IgD-negative memory B cell (primary cell): ENCODE measurements at regions not wholly inside any gene's neighbourhood (a gene's known extent, or its start where the extent isn't known, plus 50 kb on each side); places are given as distances from the start of the nearest gene placed in this dataset.

Experiments used
- H3K27ac Mint-ChIP-seq, 3 donors: one replicate each; pipeline ENCODE4 v1.8.0; 2020 to 2022; ENCODE audit warnings: mild to moderate bottlenecking in 3 of 3, mixed read lengths in 3 of 3, moderate library complexity in 1 of 3
- H3K27me3 Mint-ChIP-seq: one replicate; pipeline ENCODE4 v1.8.0; 2021; ENCODE audit warnings: mixed read lengths
- H3K36me3 Mint-ChIP-seq: one replicate; pipeline ENCODE4 v1.8.0; 2020; ENCODE audit warnings: mild to moderate bottlenecking, mixed read lengths
- H3K4me1 Mint-ChIP-seq, 3 donors: one replicate each; pipeline ENCODE4 v1.8.0; 2020 to 2022; ENCODE audit warnings: mixed read lengths in 3 of 3, mild to moderate bottlenecking in 1 of 3
- H3K4me3 Mint-ChIP-seq, 4 donors: one replicate each; pipeline ENCODE4 v1.8.0; 2020 to 2022; ENCODE audit warnings: mild to moderate bottlenecking in 4 of 4, mixed read lengths in 4 of 4, moderate library complexity in 3 of 4
- H3K9me3 Mint-ChIP-seq, 3 donors: one replicate each; pipeline ENCODE4 v1.8.0; 2020 to 2021; ENCODE audit warnings: mixed read lengths in 3 of 3, mild to moderate bottlenecking in 1 of 3

DNA sequence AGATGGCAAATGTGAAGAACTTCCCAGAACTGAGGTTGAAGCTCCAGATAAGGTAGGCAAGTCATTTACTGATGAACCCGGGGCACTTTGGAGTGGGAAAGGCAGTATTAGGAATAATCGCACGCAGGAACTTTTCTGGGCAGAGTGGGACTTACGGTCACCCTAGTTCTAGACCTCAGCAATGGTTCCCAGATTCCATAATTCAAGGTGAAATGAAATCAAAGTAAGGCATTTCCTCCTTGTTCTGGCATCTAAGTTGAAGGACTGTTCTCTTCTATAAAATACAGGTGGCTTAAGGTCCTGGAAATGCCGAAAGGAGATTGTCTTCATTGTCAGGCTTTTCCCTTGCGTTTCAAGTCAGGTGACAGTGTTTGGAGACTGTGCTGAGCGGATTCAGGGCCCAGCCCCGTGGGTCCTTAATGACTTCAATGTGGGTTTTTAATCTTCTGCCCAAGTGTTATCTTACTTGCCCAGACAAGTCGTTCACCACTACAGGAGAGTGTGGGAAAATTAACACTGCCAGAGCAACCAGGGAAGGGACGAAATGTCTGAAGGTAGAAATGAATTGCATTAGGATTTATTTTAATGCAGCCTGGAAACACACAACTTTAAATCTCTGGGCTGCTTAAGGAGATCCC is 52.1 kb upstream of the STOX2 start:
- Mint-ChIP-seq H3K9me3 (no peaks in the 10 kb centered on the region), H3K36me3 (peaks cover 3% of the 10 kb centered on the region), H3K27ac (no peak overlapping the region), H3K4me1 (no peaks in the 10 kb centered on the region), H3K27me3 (peaks cover 5% of the 10 kb centered on the region), H3K4me3 (no peak overlapping the region)

GRCh38 chr4:183853548-183853940 is 51.6 kb upstream of the STOX2 start:
- Mint-ChIP-seq H3K27ac (no peak overlapping the region), H3K4me1 (no peaks in the 10 kb centered on the region), H3K9me3 (no peaks in the 10 kb centered on the region), H3K27me3 (peaks cover 5% of the 10 kb centered on the region), H3K4me3 (no peak overlapping the region), H3K36me3 (peaks cover under 1% of the 10 kb centered on the region)
